ENCODE measurements at regions not wholly inside any gene's neighbourhood (a gene's known extent, or its start where the extent isn't known, plus 50 kb on each side); places are given as distances from the start of the nearest gene placed in this dataset.

DNA sequence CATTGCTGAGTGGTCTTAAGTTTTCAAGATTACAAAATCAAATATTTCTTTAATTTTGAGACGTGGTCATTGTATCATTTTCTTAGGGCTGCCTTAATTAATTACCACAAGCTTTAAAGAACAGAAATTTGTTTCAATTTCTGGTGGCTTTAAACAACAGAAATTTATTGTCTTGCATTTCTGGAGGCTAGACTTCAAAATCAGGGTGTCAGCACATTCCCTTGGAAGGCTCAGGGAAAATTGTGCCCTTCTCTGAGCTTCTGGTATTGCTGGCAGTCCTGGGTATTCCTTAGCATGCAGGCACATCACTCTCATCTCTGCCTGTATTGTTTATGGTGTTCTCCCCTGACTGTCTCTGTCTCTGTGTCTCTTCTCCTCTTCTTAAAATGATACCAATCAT is 76.0 kb upstream of the PCSK2 start:
- no TSS peak for BruUV-seq (replicated peaks)
- H3K36me3 Mint-ChIP-seq (ENCODE audit: insufficient read depth, unreplicated experiment) = no peaks in the 10 kb centered on the region
- CTCF ChIA-PET = no interaction called here

DNA sequence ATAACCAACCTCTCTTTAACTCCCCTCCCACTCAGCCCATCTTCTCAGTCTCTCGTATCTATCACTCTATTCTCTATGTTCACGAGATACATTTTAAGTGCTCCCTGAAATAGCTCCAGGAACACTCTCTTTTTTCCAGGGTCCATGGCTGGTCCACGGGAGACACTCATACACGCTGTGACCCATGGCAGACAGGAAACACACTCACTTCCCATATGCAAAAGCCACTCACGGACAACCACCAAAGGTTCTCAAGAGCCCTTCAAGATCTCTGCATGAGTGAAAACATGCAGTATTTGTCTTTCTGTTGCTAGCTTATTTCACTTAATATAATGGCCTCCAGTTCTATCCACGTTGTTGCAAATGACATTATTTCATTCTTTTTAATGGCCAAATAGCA is 71.4 kb upstream of the PCSK2 start:
- Mint-ChIP-seq H3K4me1 (ENCODE audit: low read depth, unreplicated experiment) (no peaks in the 10 kb centered on the region), H3K9me3 (ENCODE audit: unreplicated experiment) (no peaks in the 10 kb centered on the region), H3K27ac (ENCODE audit: unreplicated experiment) (no peak overlapping the region), H3K27me3 (ENCODE audit: insufficient read depth, unreplicated experiment) (peaks cover 13% of the 10 kb centered on the region), H3K4me3 (ENCODE audit: unreplicated experiment) (no peak overlapping the region), H3K36me3 (ENCODE audit: insufficient read depth, unreplicated experiment) (no peaks in the 10 kb centered on the region)
- intact Hi-C loops (cut with micrococcal nuclease; ENCODE audit: unreplicated experiment) = no loop called here
- DNase-seq = no peak
- POLR2A ChIA-PET = no interaction called here
- CTCF ChIA-PET = no interaction called here
- H3K36me3 ChIP-seq (ENCODE audit: control insufficient read depth, insufficient read depth, low read length) = no peaks in the 10 kb centered on the region
- no peak overlapping the region for H3K4me3 ChIP-seq (ENCODE audit: low read depth, low read length)
- BruUV-seq (replicated peaks) = no TSS peak
- no peaks in the 10 kb centered on the region for H3K9me3 ChIP-seq
- H3K27me3 ChIP-seq (replicated peaks; ENCODE audit: control insufficient read depth, insufficient read depth, low read length) = no peaks in the 10 kb centered on the region
- TF ChIP-seq, protein P1, sequence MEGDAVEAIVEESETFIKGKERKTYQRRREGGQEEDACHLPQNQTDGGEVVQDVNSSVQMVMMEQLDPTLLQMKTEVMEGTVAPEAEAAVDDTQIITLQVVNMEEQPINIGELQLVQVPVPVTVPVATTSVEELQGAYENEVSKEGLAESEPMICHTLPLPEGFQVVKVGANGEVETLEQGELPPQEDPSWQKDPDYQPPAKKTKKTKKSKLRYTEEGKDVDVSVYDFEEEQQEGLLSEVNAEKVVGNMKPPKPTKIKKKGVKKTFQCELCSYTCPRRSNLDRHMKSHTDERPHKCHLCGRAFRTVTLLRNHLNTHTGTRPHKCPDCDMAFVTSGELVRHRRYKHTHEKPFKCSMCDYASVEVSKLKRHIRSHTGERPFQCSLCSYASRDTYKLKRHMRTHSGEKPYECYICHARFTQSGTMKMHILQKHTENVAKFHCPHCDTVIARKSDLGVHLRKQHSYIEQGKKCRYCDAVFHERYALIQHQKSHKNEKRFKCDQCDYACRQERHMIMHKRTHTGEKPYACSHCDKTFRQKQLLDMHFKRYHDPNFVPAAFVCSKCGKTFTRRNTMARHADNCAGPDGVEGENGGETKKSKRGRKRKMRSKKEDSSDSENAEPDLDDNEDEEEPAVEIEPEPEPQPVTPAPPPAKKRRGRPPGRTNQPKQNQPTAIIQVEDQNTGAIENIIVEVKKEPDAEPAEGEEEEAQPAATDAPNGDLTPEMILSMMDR (IDR thresholded peaks at IDR 0.05; ENCODE audit: insufficient read depth in 1 of 2, low read depth in 1 of 2, low read length in 1 of 2, severe bottlenecking in 1 of 2, unreplicated experiment in 1 of 2) = no peak
- H3K4me1 ChIP-seq = no peaks in the 10 kb centered on the region

More for the DNA sequence above, 76.0 kb upstream of the PCSK2 start:
- no peak for DNase-seq
- no peaks in the 10 kb centered on the region for H3K36me3 ChIP-seq (ENCODE audit: control insufficient read depth, insufficient read depth, low read length)
- Mint-ChIP-seq H3K9me3 (ENCODE audit: unreplicated experiment) (no peaks in the 10 kb centered on the region), H3K27ac (ENCODE audit: unreplicated experiment) (no peak overlapping the region), H3K27me3 (ENCODE audit: insufficient read depth, unreplicated experiment) (peaks cover 10% of the 10 kb centered on the region), H3K4me1 (ENCODE audit: low read depth, unreplicated experiment) (no peaks in the 10 kb centered on the region), H3K4me3 (ENCODE audit: unreplicated experiment) (no peak overlapping the region)
- no peaks in the 10 kb centered on the region for H3K4me1 ChIP-seq
- no peak overlapping the region for H3K4me3 ChIP-seq (ENCODE audit: low read depth, low read length)
- H3K27me3 ChIP-seq (replicated peaks; ENCODE audit: control insufficient read depth, insufficient read depth, low read length) = no peaks in the 10 kb centered on the region; the same call in 1 of the 2 replicates
- POLR2A ChIA-PET = no interaction called here
- TF ChIP-seq, protein P1 (IDR thresholded peaks at IDR 0.05; ENCODE audit: insufficient read depth in 1 of 2, low read depth in 1 of 2, low read length in 1 of 2, severe bottlenecking in 1 of 2, unreplicated experiment in 1 of 2) = no peak
- intact Hi-C loops (cut with micrococcal nuclease; ENCODE audit: unreplicated experiment) = no loop called here
- H3K9me3 ChIP-seq = no peaks in the 10 kb centered on the region

DNA sequence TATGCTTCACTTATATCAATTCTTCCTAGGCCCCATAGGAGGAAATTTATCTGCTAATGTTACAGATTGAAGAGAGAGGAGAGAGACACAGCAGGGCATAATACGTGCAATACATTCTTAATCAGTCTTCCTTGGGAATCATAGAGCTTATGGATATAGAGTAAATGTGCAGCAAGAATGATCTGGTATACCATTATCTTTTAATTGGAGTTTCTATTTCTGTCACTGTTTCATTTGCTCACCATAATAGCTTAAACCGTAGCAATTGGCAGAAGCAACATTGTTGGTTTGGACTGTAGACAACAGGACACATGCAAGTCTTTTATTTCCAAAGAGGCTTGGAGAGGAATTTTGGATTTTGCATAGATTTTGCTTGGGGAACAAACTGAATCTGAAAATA is 68.1 kb upstream of the PCSK2 start:
- no peak for DNase-seq
- H3K36me3 ChIP-seq (ENCODE audit: control insufficient read depth, insufficient read depth, low read length) = no peaks in the 10 kb centered on the region
- H3K9me3 ChIP-seq = no peaks in the 10 kb centered on the region
- ChIA-PET CTCF (no interaction called here), POLR2A (no interaction called here)
- no peak overlapping the region for H3K4me3 Mint-ChIP-seq (ENCODE audit: unreplicated experiment)
- no peak overlapping the region for H3K27ac Mint-ChIP-seq (ENCODE audit: unreplicated experiment)
- peaks cover 1% of the 10 kb centered on the region; the same call in 1 of the 2 replicates for H3K27me3 ChIP-seq (replicated peaks; ENCODE audit: control insufficient read depth, insufficient read depth, low read length)
- no peaks in the 10 kb centered on the region for H3K9me3 Mint-ChIP-seq (ENCODE audit: unreplicated experiment)
- TF ChIP-seq, protein P1 (IDR thresholded peaks at IDR 0.05; ENCODE audit: insufficient read depth in 1 of 2, low read depth in 1 of 2, low read length in 1 of 2, severe bottlenecking in 1 of 2, unreplicated experiment in 1 of 2) = no peak
- H3K4me3 ChIP-seq (ENCODE audit: low read depth, low read length) = no peak overlapping the region
- no TSS peak for BruUV-seq (replicated peaks)
- H3K4me1 ChIP-seq = no peaks in the 10 kb centered on the region
- H3K27me3 Mint-ChIP-seq (ENCODE audit: insufficient read depth, unreplicated experiment) = peaks cover 18% of the 10 kb centered on the region
- intact Hi-C loops (cut with micrococcal nuclease; ENCODE audit: unreplicated experiment) = no loop called here
- H3K4me1 Mint-ChIP-seq (ENCODE audit: low read depth, unreplicated experiment) = no peaks in the 10 kb centered on the region
- H3K36me3 Mint-ChIP-seq (ENCODE audit: insufficient read depth, unreplicated experiment) = no peaks in the 10 kb centered on the region

All from Caco-2 (cell line).